DND-41 (cell line): ENCODE measurements at regions not wholly inside any gene's neighbourhood (a gene's known extent, or its start where the extent isn't known, plus 50 kb on each side); places are given as distances from the start of the nearest gene placed in this dataset.
"Not testable (repeated sequence)": the region's sequence is repeated elsewhere in the genome, so short reads cannot be mapped to it uniquely, and the experiment has no call there.

ENCODE experiments used
- EZH2 ChIP-seq: IDR thresholded peaks from 3 replicates; pipeline ENCODE4 v1.6.1; 2012; ENCODE audit warnings: borderline replicate concordance, low read depth, mild to moderate bottlenecking, moderate library complexity, low read length, inconsistent platforms; ENCODE audit not compliant: severe bottlenecking
- TF ChIP-seq, protein P1 (sequence below): IDR thresholded peaks from 2 replicates; pipeline ENCODE4 v1.5.1; 2012; ENCODE audit warnings: borderline replicate concordance, low read length, moderate library complexity, mild to moderate bottlenecking; ENCODE audit not compliant: poor library complexity, severe bottlenecking; ENCODE audit errors: extremely low read depth

GRCh38 chrX:3842822-3843521 lies 129.5 kb upstream of the PRKX start:
- TF ChIP-seq, protein P1, sequence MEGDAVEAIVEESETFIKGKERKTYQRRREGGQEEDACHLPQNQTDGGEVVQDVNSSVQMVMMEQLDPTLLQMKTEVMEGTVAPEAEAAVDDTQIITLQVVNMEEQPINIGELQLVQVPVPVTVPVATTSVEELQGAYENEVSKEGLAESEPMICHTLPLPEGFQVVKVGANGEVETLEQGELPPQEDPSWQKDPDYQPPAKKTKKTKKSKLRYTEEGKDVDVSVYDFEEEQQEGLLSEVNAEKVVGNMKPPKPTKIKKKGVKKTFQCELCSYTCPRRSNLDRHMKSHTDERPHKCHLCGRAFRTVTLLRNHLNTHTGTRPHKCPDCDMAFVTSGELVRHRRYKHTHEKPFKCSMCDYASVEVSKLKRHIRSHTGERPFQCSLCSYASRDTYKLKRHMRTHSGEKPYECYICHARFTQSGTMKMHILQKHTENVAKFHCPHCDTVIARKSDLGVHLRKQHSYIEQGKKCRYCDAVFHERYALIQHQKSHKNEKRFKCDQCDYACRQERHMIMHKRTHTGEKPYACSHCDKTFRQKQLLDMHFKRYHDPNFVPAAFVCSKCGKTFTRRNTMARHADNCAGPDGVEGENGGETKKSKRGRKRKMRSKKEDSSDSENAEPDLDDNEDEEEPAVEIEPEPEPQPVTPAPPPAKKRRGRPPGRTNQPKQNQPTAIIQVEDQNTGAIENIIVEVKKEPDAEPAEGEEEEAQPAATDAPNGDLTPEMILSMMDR: not testable (repeated sequence)
- not testable (repeated sequence) for TF ChIP-seq EZH2
